ENCODE measurements at regions not wholly inside any gene's neighbourhood (a gene's known extent, or its start where the extent isn't known, plus 50 kb on each side); places are given as distances from the start of the nearest gene placed in this dataset.
A peak's percentile ranks its signal among the peaks of the same experiment; 100 is the strongest.

GRCh38 chr17:59513934-59514841 is 51.2 kb upstream of the DHX40 start (continued):
- no peak for TF ChIP-seq MLXIP (CRISPR knock-in tag; IDR thresholded peaks at IDR 0.05; ENCODE audit: borderline replicate concordance)
- TF ChIP-seq ZNF350 (CRISPR knock-in tag; IDR thresholded peaks at IDR 0.05; ENCODE audit: borderline replicate concordance, low read depth) = no peak
- peak; percentile 67; the same call in 1 of the 2 replicates for TF ChIP-seq CHD4 (IDR thresholded peaks at IDR 0.05; ENCODE audit: borderline replicate concordance, low read length)
- no peak for TF ChIP-seq ZNF138 (CRISPR knock-in tag; IDR thresholded peaks at IDR 0.05; ENCODE audit: low read depth)
- no peak for TF ChIP-seq AFF4 (CRISPR knock-in tag; IDR thresholded peaks at IDR 0.05)
- peak; percentile 74 for TF ChIP-seq RARA (CRISPR knock-in tag; IDR thresholded peaks at IDR 0.05)
- TF ChIP-seq ZBTB7A (CRISPR knock-in tag; IDR thresholded peaks at IDR 0.05) = no peak
- peak; percentile 81 for TF ChIP-seq KAT8 (CRISPR knock-in tag; IDR thresholded peaks at IDR 0.05)
- no peak for TF ChIP-seq ZNF33B (CRISPR knock-in tag; IDR thresholded peaks at IDR 0.05)
- no peak for TF ChIP-seq TBL1XR1 (IDR thresholded peaks at IDR 0.05; ENCODE audit: borderline replicate concordance, low read length, partially characterized antibody)
- peak; percentile 47; the same call in 1 of the 2 replicates for TF ChIP-seq MAX (IDR thresholded peaks at IDR 0.05)
- no peak for TF ChIP-seq ZNF570 (CRISPR knock-in tag; IDR thresholded peaks at IDR 0.05; ENCODE audit: borderline replicate concordance)
- peak; percentile 40 for TF ChIP-seq ZNF18 (CRISPR knock-in tag; IDR thresholded peaks at IDR 0.05; ENCODE audit: insufficient replicate concordance)
- TF ChIP-seq ZNF44 (CRISPR knock-in tag; IDR thresholded peaks at IDR 0.05) = 0 out of 2 replicates have a peak, but pooled peaks have one; percentile 78
- no peak; the same call in 1 of the 2 replicates for TF ChIP-seq ZNF724P (CRISPR knock-in tag; IDR thresholded peaks at IDR 0.05; ENCODE audit: borderline replicate concordance)
- TF ChIP-seq DMAP1 (CRISPR knock-in tag; IDR thresholded peaks at IDR 0.05) = no peak
- TF ChIP-seq CREBL2 (CRISPR knock-in tag; IDR thresholded peaks at IDR 0.05; ENCODE audit: borderline replicate concordance) = no peak
- no peak for TF ChIP-seq SRSF1 (optimal IDR thresholded peaks at IDR 0.05; ENCODE audit: low read depth, low read length)
- no peak for TF ChIP-seq PHF20 (CRISPR knock-in tag; IDR thresholded peaks at IDR 0.05)
- no peak for TF ChIP-seq ZNF530 (CRISPR knock-in tag; IDR thresholded peaks at IDR 0.05; ENCODE audit: low read depth)
